Activated B cell treated with CpG ODN at 0.5 μM for 24 hours (primary cell): ENCODE measurements at regions not wholly inside any gene's neighbourhood (a gene's known extent, or its start where the extent isn't known, plus 50 kb on each side); places are given as distances from the start of the nearest gene placed in this dataset.

ENCODE experiments used
- ATAC-seq: fragments of 200-7000 bp; cut with Tn5 transposase; one replicate; pipeline ENCODE4 v1.10.0; 2021; ENCODE audit warnings: low read depth, mild to moderate bottlenecking, moderate library complexity
- CTCF ChIA-PET: fragments of 350-600 bp; sonication (Branson Sonifier 250); formaldehyde crosslinking; loops from one replicate; lab custom pipeline; 2021; ENCODE audit warnings: antibody characterized with exemption; lab: Charles Lee
- POLR2A ChIA-PET: fragments of 350-600 bp; sonication (Branson Sonifier 250); formaldehyde crosslinking; loops from one replicate; lab custom pipeline; 2021; ENCODE audit warnings: antibody characterized with exemption; lab: Charles Lee
- DNase-seq: peaks from one replicate; pipeline ENCODE4 v3.0.0; 2022
- H3K27ac Mint-ChIP-seq: one replicate; pipeline ENCODE4 v1.8.0; 2020; ENCODE audit warnings: mixed read lengths
- H3K27me3 Mint-ChIP-seq: one replicate; pipeline ENCODE4 v1.8.0; 2021; ENCODE audit warnings: mixed read lengths
- H3K36me3 Mint-ChIP-seq: one replicate; pipeline ENCODE4 v1.8.0; 2021; ENCODE audit warnings: low read depth, mixed read lengths
- H3K4me1 Mint-ChIP-seq: one replicate; pipeline ENCODE4 v1.8.0; 2021; ENCODE audit warnings: mixed read lengths
- H3K4me3 Mint-ChIP-seq: one replicate; pipeline ENCODE4 v1.8.0; 2020; ENCODE audit warnings: mild to moderate bottlenecking, mixed read lengths
- H3K9me3 Mint-ChIP-seq: one replicate; pipeline ENCODE4 v1.8.0; 2020; ENCODE audit warnings: mixed read lengths
- intact Hi-C: fragments of 100-400 bp; cut with micrococcal nuclease; formaldehyde crosslinking; loops from one replicate; pipeline ENCODE4 v1.15.1; 2024
- TF ChIP-seq, protein P1 (sequence below): fragments of 200-600 bp; IDR thresholded peaks from one replicate; pipeline ENCODE4 v1.8.0; 2022; ENCODE audit warnings: antibody characterized with exemption, mild to moderate bottlenecking

DNA sequence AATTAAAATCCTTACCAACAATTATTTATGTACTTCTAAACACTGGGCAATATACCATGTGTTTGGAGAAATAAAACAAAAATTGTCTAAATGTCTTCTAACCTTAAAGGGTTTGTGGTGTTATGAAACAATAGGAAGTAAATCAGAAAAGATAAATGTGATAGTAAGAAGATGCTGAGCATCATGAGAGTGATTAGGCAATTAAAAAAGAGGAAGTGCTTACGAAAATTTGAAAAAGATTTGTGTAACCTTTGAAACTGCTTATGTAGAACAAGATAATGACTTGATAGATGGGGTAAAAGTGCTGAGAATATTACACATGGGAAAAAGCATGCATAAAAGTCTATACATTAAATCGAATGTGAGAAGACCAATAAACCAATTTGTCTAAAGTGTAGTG, 573.4 kb upstream of the CNTNAP2 start:
- H3K27me3 Mint-ChIP-seq = no peaks in the 10 kb centered on the region
- POLR2A ChIA-PET = no interaction called here

DNA sequence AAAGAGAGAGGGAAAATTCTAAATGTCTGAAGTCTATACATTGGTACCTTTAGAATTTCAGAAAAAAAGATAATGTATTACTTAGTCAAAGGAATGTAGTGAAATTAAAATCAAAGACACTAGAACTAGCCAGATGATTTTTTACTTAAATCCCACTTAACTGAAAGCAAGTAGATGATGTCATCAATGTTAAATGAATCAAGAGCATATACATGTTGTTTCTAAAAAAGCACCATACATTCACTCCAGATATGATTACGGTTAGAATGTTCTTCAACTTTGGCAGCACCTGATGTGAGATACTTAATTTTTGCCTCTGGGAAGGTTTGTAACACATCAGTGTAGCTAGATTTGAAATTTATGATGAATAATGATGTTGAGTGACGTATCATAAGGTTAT, 576.7 kb upstream of the CNTNAP2 start:
- H3K36me3 Mint-ChIP-seq = no peaks in the 10 kb centered on the region
- no peaks in the 10 kb centered on the region for H3K27me3 Mint-ChIP-seq
- DNase-seq (no peak), ATAC-seq (no peak)
- no peaks in the 10 kb centered on the region for H3K4me1 Mint-ChIP-seq
- H3K4me3 Mint-ChIP-seq = no peak overlapping the region
- CTCF ChIA-PET = no interaction called here
- POLR2A ChIA-PET = no interaction called here
- no peak overlapping the region for H3K27ac Mint-ChIP-seq
- intact Hi-C loops = no loop called here
- TF ChIP-seq, protein P1, sequence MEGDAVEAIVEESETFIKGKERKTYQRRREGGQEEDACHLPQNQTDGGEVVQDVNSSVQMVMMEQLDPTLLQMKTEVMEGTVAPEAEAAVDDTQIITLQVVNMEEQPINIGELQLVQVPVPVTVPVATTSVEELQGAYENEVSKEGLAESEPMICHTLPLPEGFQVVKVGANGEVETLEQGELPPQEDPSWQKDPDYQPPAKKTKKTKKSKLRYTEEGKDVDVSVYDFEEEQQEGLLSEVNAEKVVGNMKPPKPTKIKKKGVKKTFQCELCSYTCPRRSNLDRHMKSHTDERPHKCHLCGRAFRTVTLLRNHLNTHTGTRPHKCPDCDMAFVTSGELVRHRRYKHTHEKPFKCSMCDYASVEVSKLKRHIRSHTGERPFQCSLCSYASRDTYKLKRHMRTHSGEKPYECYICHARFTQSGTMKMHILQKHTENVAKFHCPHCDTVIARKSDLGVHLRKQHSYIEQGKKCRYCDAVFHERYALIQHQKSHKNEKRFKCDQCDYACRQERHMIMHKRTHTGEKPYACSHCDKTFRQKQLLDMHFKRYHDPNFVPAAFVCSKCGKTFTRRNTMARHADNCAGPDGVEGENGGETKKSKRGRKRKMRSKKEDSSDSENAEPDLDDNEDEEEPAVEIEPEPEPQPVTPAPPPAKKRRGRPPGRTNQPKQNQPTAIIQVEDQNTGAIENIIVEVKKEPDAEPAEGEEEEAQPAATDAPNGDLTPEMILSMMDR = no peak
- peaks cover 8% of the 10 kb centered on the region for H3K9me3 Mint-ChIP-seq

More for the DNA sequence above, 573.4 kb upstream of the CNTNAP2 start:
- CTCF ChIA-PET = no interaction called here
- intact Hi-C loops = no loop called here
- Mint-ChIP-seq H3K36me3 (no peaks in the 10 kb centered on the region), H3K9me3 (peaks cover 3% of the 10 kb centered on the region), H3K27ac (no peak overlapping the region), H3K4me3 (no peak overlapping the region), H3K4me1 (no peaks in the 10 kb centered on the region)
- DNase-seq = no peak
- ATAC-seq = no peak
- TF ChIP-seq, protein P1 = no peak

DNA sequence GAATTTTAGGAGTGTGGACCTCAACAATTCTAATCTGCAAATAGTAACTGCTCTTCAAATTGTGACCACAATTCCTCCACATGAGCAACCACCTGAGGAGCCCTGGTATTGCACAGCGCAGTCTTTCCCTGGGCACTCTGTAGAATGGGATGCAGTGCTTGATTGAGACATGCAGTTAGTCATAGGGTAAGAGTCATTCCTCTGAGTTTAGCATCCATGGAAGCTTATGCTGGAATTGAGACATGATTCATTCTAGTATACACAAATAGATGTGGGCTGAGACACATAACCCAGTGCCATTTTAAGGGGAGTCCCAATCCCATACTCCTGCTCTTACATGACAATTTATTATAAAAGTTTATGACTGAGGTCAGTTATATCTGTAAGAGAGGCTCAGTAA, 582.3 kb upstream of the CNTNAP2 start:
- TF ChIP-seq, protein P1 = no peak
- ChIA-PET CTCF (no interaction called here), POLR2A (no interaction called here)
- no peaks in the 10 kb centered on the region for H3K4me1 Mint-ChIP-seq
- DNase-seq (no peak), ATAC-seq (no peak)
- H3K27ac Mint-ChIP-seq = no peak overlapping the region
- intact Hi-C loops = no loop called here
- no peaks in the 10 kb centered on the region for H3K27me3 Mint-ChIP-seq
- H3K4me3 Mint-ChIP-seq = no peak overlapping the region
- peaks cover 7% of the 10 kb centered on the region for H3K9me3 Mint-ChIP-seq
- H3K36me3 Mint-ChIP-seq = no peaks in the 10 kb centered on the region

DNA sequence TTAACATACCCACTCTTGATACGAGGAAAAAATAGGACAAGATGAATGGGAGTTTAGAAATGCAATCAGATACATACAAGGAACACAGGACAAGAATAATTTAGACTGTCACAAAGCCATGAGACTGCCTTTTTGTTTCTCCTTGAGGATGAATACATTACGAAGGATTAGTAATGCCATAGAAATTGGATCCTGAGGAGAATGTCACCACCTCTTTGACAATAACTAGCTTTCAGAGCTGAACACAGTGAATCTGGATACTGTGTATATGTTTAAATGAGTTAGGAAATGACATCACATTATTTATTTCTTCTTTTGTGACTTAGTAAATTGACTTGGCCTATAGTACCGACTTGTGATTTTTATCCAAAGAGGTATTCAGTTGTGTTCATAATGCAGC, 596.3 kb upstream of the CNTNAP2 start:
- no peak for ATAC-seq
- no peak overlapping the region for H3K27ac Mint-ChIP-seq
- POLR2A ChIA-PET = no interaction called here

DNA sequence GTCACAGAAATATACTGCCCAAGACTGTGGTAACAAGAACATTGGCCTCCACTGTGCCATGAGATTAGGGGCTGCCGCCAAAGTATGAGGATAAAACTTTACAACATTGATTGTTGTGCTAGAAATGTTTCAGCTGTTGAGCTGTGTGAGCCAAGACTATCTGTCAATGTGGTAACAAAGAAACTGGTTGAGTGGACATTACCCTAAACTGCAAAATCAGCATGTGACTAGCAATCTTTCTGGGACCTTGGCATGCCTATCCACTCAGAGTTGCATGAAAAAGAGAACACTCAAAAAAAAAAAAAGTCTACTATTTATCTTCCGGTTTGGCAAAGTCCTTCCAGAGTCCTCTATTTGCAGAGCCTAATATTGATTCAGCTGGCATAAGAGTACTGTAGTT, 605.6 kb upstream of the CNTNAP2 start:
- peaks cover 6% of the 10 kb centered on the region for H3K9me3 Mint-ChIP-seq
- intact Hi-C loops = no loop called here
- H3K36me3 Mint-ChIP-seq = no peaks in the 10 kb centered on the region
- H3K27ac Mint-ChIP-seq = no peak overlapping the region
- H3K4me1 Mint-ChIP-seq = no peaks in the 10 kb centered on the region
- ChIA-PET CTCF (no interaction called here), POLR2A (no interaction called here)
- DNase-seq = no peak
- H3K4me3 Mint-ChIP-seq = no peak overlapping the region
- TF ChIP-seq, protein P1 = no peak
- no peak for ATAC-seq
- H3K27me3 Mint-ChIP-seq = no peaks in the 10 kb centered on the region

More for the DNA sequence above, 596.3 kb upstream of the CNTNAP2 start:
- intact Hi-C loops = loop anchor here (10.0 kb wide), 1 partner anchor 55 kb away; no protein-coding TSS in a partner anchor
- TF ChIP-seq, protein P1 = no peak
- no peaks in the 10 kb centered on the region for H3K27me3 Mint-ChIP-seq
- no peaks in the 10 kb centered on the region for H3K9me3 Mint-ChIP-seq
- CTCF ChIA-PET = no interaction called here
- H3K36me3 Mint-ChIP-seq = no peaks in the 10 kb centered on the region
- no peak for DNase-seq
- no peak overlapping the region for H3K4me3 Mint-ChIP-seq
- no peaks in the 10 kb centered on the region for H3K4me1 Mint-ChIP-seq
